ENCODE measurements at regions not wholly inside any gene's neighbourhood (a gene's known extent, or its start where the extent isn't known, plus 50 kb on each side); places are given as distances from the start of the nearest gene placed in this dataset.
"Not testable (repeated sequence)": the region's sequence is repeated elsewhere in the genome, so short reads cannot be mapped to it uniquely, and the experiment has no call there.

GRCh38 chr4:52408471-52408870 lies 250.6 kb downstream of the USP46 start:
- H2AFZ ChIP-seq (ENCODE audit: low read length): no peak overlapping the region
- intact Hi-C loops (cut with micrococcal nuclease; ENCODE audit: unreplicated experiment): no loop called here
- ChIA-PET POLR2A (interaction anchor here (0.8 kb wide), 1 partner anchor 22 kb away, joined by 4 read pairs; no protein-coding TSS in a partner anchor), CTCF (ENCODE audit: unreplicated experiment) (no interaction called here)
- H3K79me2 ChIP-seq (ENCODE audit: insufficient read depth, low read depth, low read length): no peaks in the 10 kb centered on the region
- H3K9me2 ChIP-seq (ENCODE audit: insufficient read depth, low read length): no peaks in the 10 kb centered on the region
- TF ChIP-seq CTCF (conservative IDR thresholded peaks at IDR 0.05; ENCODE audit: low read length): no peak
- TF ChIP-seq EZH2phosphoT487 (IDR thresholded peaks at IDR 0.05; ENCODE audit: borderline replicate concordance, low read depth, low read length): no peak
- H3K4me2 ChIP-seq (ENCODE audit: low read length): no peak overlapping the region
- H3K27ac ChIP-seq (ENCODE audit: low read depth, low read length, poor library complexity, severe bottlenecking): no peak overlapping the region
- no peaks in the 10 kb centered on the region for H4K20me1 ChIP-seq (ENCODE audit: insufficient read depth, low read length)
- H3K4me3 ChIP-seq (ENCODE audit: low read depth, low read length, poor library complexity, severe bottlenecking): no peak overlapping the region
- H3K36me3 ChIP-seq (ENCODE audit: insufficient read depth, low read length): no peaks in the 10 kb centered on the region
- BruUV-seq (replicated peaks): no TSS peak
- no peak for DNase-seq (ENCODE audit: low spot score)
- H3K9me3 ChIP-seq (ENCODE audit: low read length): no peaks in the 10 kb centered on the region
- no peaks in the 10 kb centered on the region for H3K4me1 ChIP-seq (ENCODE audit: insufficient read depth, low read length, poor library complexity, severe bottlenecking)

- H2AFZ ChIP-seq (ENCODE audit: low read length); H3K4me1 ChIP-seq (ENCODE audit: insufficient read depth, low read length, poor library complexity, severe bottlenecking); DNase-seq (ENCODE audit: low spot score); intact Hi-C loops (cut with micrococcal nuclease; ENCODE audit: unreplicated experiment); H3K9me3 ChIP-seq (ENCODE audit: low read length); H3K79me2 ChIP-seq (ENCODE audit: insufficient read depth, low read depth, low read length); H3K27ac ChIP-seq (ENCODE audit: low read depth, low read length, poor library complexity, severe bottlenecking); H3K9me2 ChIP-seq (ENCODE audit: insufficient read depth, low read length); POLR2A ChIA-PET; H3K4me2 ChIP-seq (ENCODE audit: low read length); CTCF ChIA-PET (ENCODE audit: unreplicated experiment); H3K36me3 ChIP-seq (ENCODE audit: insufficient read depth, low read length); H4K20me1 ChIP-seq (ENCODE audit: insufficient read depth, low read length); H3K4me3 ChIP-seq (ENCODE audit: low read depth, low read length, poor library complexity, severe bottlenecking); BruUV-seq (replicated peaks): not testable (repeated sequence)
These were observed 249.3 kb downstream of the USP46 start for GRCh38 chr4:52409766-52410165.

GRCh38 chr4:52410971-52411370 lies 248.1 kb downstream of the USP46 start:
- Histone ChIP-seq H4K20me1 (ENCODE audit: insufficient read depth, low read length) (no peaks in the 10 kb centered on the region), H3K36me3 (ENCODE audit: insufficient read depth, low read length) (no peaks in the 10 kb centered on the region), H3K4me1 (ENCODE audit: insufficient read depth, low read length, poor library complexity, severe bottlenecking) (no peaks in the 10 kb centered on the region), H2AFZ (ENCODE audit: low read length) (no peak overlapping the region), H3K4me3 (ENCODE audit: low read depth, low read length, poor library complexity, severe bottlenecking) (no peak overlapping the region), H3K4me2 (ENCODE audit: low read length) (no peak overlapping the region), H3K27ac (ENCODE audit: low read depth, low read length, poor library complexity, severe bottlenecking) (no peak overlapping the region), H3K9me3 (ENCODE audit: low read length) (no peaks in the 10 kb centered on the region), H3K9me2 (ENCODE audit: insufficient read depth, low read length) (no peaks in the 10 kb centered on the region), H3K79me2 (ENCODE audit: insufficient read depth, low read depth, low read length) (no peaks in the 10 kb centered on the region)
- ChIA-PET POLR2A (no interaction called here), CTCF (ENCODE audit: unreplicated experiment) (no interaction called here)
- intact Hi-C loops (cut with micrococcal nuclease; ENCODE audit: unreplicated experiment): no loop called here
- no TSS peak for BruUV-seq (replicated peaks)
- no peak for DNase-seq (ENCODE audit: low spot score)
- TF ChIP-seq EZH2phosphoT487 (IDR thresholded peaks at IDR 0.05; ENCODE audit: borderline replicate concordance, low read depth, low read length) (no peak), CTCF (conservative IDR thresholded peaks at IDR 0.05; ENCODE audit: low read length) (no peak)
